ENCODE measurements at regions not wholly inside any gene's neighbourhood (a gene's known extent, or its start where the extent isn't known, plus 50 kb on each side); places are given as distances from the start of the nearest gene placed in this dataset.

GRCh38 chrX:2600564-2600963 is 90.5 kb upstream of the CD99 start:
- TF ChIP-seq CTCF (IDR thresholded peaks at IDR 0.05; ENCODE audit: borderline replicate concordance, extremely low read depth, low read length, poor library complexity, severe bottlenecking) (no peak), EZH2 (IDR thresholded peaks at IDR 0.05; ENCODE audit: borderline replicate concordance, low read depth, low read length, severe bottlenecking) (no peak)
